Panc1 (cell line): ENCODE measurements at regions not wholly inside any gene's neighbourhood (a gene's known extent, or its start where the extent isn't known, plus 50 kb on each side); places are given as distances from the start of the nearest gene placed in this dataset.
"Not testable (repeated sequence)": the region's sequence is repeated elsewhere in the genome, so short reads cannot be mapped to it uniquely, and the experiment has no call there.

Source experiments
- POLR2AphosphoS5 ChIP-seq: IDR thresholded peaks from 2 replicates; pipeline ENCODE4 v1.6.1; 2012; ENCODE audit warnings: mild to moderate bottlenecking, low read depth, low read length, moderate library complexity
- SIN3A ChIP-seq: IDR thresholded peaks from 2 replicates; pipeline ENCODE4 v1.6.1; 2012; ENCODE audit warnings: low read depth, mild to moderate bottlenecking, low read length, moderate library complexity, borderline replicate concordance; ENCODE audit not compliant: insufficient read depth
- TCF7L2 ChIP-seq: IDR thresholded peaks from 2 replicates; pipeline ENCODE4 v1.6.1; 2011; ENCODE audit warnings: mild to moderate bottlenecking, low read depth, low read length, inconsistent platforms
- TF ChIP-seq, protein P1 (sequence below), 2 experiments: IDR thresholded peaks; 2 replicates each; pipeline ENCODE4 v1.6.1; 2011 to 2012; ENCODE audit warnings: low read depth in 2 of 2, control low read depth in 1 of 2, low read length in 1 of 2, mild to moderate bottlenecking in 1 of 2, moderate library complexity in 1 of 2; ENCODE audit not compliant: insufficient read depth in 1 of 2
- TF ChIP-seq, protein P2 (sequence below): fragments of 450-650 bp; IDR thresholded peaks from 2 replicates; pipeline ENCODE4 v1.5.1; 2017; ENCODE audit warnings: mild to moderate bottlenecking

- TF ChIP-seq, protein P1, sequence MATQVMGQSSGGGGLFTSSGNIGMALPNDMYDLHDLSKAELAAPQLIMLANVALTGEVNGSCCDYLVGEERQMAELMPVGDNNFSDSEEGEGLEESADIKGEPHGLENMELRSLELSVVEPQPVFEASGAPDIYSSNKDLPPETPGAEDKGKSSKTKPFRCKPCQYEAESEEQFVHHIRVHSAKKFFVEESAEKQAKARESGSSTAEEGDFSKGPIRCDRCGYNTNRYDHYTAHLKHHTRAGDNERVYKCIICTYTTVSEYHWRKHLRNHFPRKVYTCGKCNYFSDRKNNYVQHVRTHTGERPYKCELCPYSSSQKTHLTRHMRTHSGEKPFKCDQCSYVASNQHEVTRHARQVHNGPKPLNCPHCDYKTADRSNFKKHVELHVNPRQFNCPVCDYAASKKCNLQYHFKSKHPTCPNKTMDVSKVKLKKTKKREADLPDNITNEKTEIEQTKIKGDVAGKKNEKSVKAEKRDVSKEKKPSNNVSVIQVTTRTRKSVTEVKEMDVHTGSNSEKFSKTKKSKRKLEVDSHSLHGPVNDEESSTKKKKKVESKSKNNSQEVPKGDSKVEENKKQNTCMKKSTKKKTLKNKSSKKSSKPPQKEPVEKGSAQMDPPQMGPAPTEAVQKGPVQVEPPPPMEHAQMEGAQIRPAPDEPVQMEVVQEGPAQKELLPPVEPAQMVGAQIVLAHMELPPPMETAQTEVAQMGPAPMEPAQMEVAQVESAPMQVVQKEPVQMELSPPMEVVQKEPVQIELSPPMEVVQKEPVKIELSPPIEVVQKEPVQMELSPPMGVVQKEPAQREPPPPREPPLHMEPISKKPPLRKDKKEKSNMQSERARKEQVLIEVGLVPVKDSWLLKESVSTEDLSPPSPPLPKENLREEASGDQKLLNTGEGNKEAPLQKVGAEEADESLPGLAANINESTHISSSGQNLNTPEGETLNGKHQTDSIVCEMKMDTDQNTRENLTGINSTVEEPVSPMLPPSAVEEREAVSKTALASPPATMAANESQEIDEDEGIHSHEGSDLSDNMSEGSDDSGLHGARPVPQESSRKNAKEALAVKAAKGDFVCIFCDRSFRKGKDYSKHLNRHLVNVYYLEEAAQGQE (IDR thresholded peaks at IDR 0.05; ENCODE audit: insufficient read depth in 1 of 2, low read depth in 2 of 2, low read length in 1 of 2) = not testable (repeated sequence)
- TF ChIP-seq, protein P2, sequence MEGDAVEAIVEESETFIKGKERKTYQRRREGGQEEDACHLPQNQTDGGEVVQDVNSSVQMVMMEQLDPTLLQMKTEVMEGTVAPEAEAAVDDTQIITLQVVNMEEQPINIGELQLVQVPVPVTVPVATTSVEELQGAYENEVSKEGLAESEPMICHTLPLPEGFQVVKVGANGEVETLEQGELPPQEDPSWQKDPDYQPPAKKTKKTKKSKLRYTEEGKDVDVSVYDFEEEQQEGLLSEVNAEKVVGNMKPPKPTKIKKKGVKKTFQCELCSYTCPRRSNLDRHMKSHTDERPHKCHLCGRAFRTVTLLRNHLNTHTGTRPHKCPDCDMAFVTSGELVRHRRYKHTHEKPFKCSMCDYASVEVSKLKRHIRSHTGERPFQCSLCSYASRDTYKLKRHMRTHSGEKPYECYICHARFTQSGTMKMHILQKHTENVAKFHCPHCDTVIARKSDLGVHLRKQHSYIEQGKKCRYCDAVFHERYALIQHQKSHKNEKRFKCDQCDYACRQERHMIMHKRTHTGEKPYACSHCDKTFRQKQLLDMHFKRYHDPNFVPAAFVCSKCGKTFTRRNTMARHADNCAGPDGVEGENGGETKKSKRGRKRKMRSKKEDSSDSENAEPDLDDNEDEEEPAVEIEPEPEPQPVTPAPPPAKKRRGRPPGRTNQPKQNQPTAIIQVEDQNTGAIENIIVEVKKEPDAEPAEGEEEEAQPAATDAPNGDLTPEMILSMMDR = not testable (repeated sequence)
- TF ChIP-seq POLR2AphosphoS5, TCF7L2, SIN3A: not testable (repeated sequence)
These were observed 499.9 kb upstream of the TPTE start for GRCh38 chr21:10021462-10021861.
